MM.1S (cell line): ENCODE measurements at regions not wholly inside any gene's neighbourhood (a gene's known extent, or its start where the extent isn't known, plus 50 kb on each side); places are given as distances from the start of the nearest gene placed in this dataset.

Source experiments
- DNase-seq: peaks from one replicate; pipeline ENCODE4 v3.0.0-alpha.2; 2015
- H2AFZ ChIP-seq: fragments of 300-600 bp; sonication (generic); 2 replicates; pipeline ENCODE4 v1.6.0; 2016; ENCODE audit warnings: antibody characterized with exemption, low read length
- H3F3A ChIP-seq: fragments of 300-600 bp; sonication (generic); 2 replicates; pipeline ENCODE4 v1.6.1; 2016; ENCODE audit warnings: mild to moderate bottlenecking, antibody characterized with exemption, low read length, moderate library complexity, mixed read lengths; ENCODE audit not compliant: insufficient read depth
- H3K27ac ChIP-seq: fragments of 300-600 bp; sonication (generic); 2 replicates; pipeline ENCODE4 v1.5.1; 2016; ENCODE audit warnings: mild to moderate bottlenecking, low read length
- H3K27me3 ChIP-seq: fragments of 300-600 bp; sonication (generic); replicated peaks from 2 replicates; pipeline ENCODE4 v1.6.0; 2016; ENCODE audit warnings: low read length; ENCODE audit not compliant: insufficient read depth
- H3K36me3 ChIP-seq: fragments of 300-600 bp; sonication (generic); replicated peaks from 2 replicates; pipeline ENCODE4 v1.6.1; 2016; ENCODE audit warnings: mild to moderate bottlenecking, low read length, mixed read lengths; ENCODE audit not compliant: insufficient read depth
- H3K4me1 ChIP-seq: fragments of 300-600 bp; sonication (generic); 2 replicates; pipeline ENCODE4 v1.6.1; 2016; ENCODE audit warnings: low read length, mixed read lengths
- H3K4me2 ChIP-seq: fragments of 300-600 bp; sonication (generic); 2 replicates; pipeline ENCODE4 v1.6.0; 2016; ENCODE audit warnings: low read depth, low read length
- H3K4me3 ChIP-seq: fragments of 300-600 bp; sonication (generic); 2 replicates; pipeline ENCODE4 v1.5.1; 2016; ENCODE audit warnings: low read length, mixed read lengths
- H3K79me2 ChIP-seq: fragments of 300-600 bp; sonication (generic); 2 replicates; pipeline ENCODE4 v1.6.1; 2016; ENCODE audit warnings: mixed run types, low read length, mixed read lengths
- H3K9ac ChIP-seq: fragments of 300-600 bp; sonication (generic); 2 replicates; pipeline ENCODE4 v1.6.1; 2016; ENCODE audit warnings: low read length, mixed read lengths
- H3K9me2 ChIP-seq: fragments of 300-600 bp; sonication (generic); replicated peaks from 2 replicates; pipeline ENCODE4 v1.6.1; 2016; ENCODE audit warnings: mild to moderate bottlenecking, low read length, mixed read lengths; ENCODE audit not compliant: insufficient read depth
- H3K9me3 ChIP-seq: fragments of 300-600 bp; sonication (generic); replicated peaks from 2 replicates; pipeline ENCODE4 v1.6.1; 2016; ENCODE audit warnings: mild to moderate bottlenecking, low read length, mixed read lengths; ENCODE audit not compliant: insufficient read depth
- H4K20me1 ChIP-seq: fragments of 300-600 bp; sonication (generic); 2 replicates; pipeline ENCODE4 v1.6.1; 2016; ENCODE audit warnings: mild to moderate bottlenecking, low read length, moderate library complexity, mixed read lengths; ENCODE audit not compliant: insufficient read depth
- CTCF ChIP-seq: fragments of 300-600 bp; sonication (generic); IDR thresholded peaks from 2 replicates; pipeline ENCODE4 v1.5.1; 2016; ENCODE audit warnings: antibody characterized with exemption, low read length, mixed read lengths
- EZH2 ChIP-seq: fragments of 300-600 bp; sonication (generic); optimal IDR thresholded peaks from 2 replicates; pipeline ENCODE3; 2017; ENCODE audit warnings: low read depth, mild to moderate bottlenecking, antibody characterized with exemption, low read length, mixed read lengths
- EZH2phosphoT487 ChIP-seq: fragments of 300-600 bp; sonication (generic); IDR thresholded peaks from 2 replicates; pipeline ENCODE4 v1.6.1; 2018; ENCODE audit warnings: antibody characterized with exemption, low read length

- Histone ChIP-seq H3K4me3 (no peak overlapping the region), H3F3A (no peaks in the 10 kb centered on the region), H3K9me2 (no peaks in the 10 kb centered on the region), H3K4me1 (no peaks in the 10 kb centered on the region), H3K9me3 (no peaks in the 10 kb centered on the region), H3K36me3 (no peaks in the 10 kb centered on the region), H4K20me1 (no peaks in the 10 kb centered on the region), H3K27me3 (no peaks in the 10 kb centered on the region), H2AFZ (no peak overlapping the region), H3K9ac (no peak overlapping the region), H3K79me2 (no peaks in the 10 kb centered on the region), H3K27ac (no peak overlapping the region), H3K4me2 (no peak overlapping the region)
- no peak for TF ChIP-seq EZH2
- no peak for TF ChIP-seq EZH2phosphoT487
- TF ChIP-seq CTCF: no peak
- DNase-seq: no peak
These were observed 121.0 kb upstream of the PARD3 start for GRCh38 chr10:34936061-34936460.

- TF ChIP-seq CTCF (no peak), EZH2phosphoT487 (no peak), EZH2 (no peak)
- Histone ChIP-seq H3K9me2 (no peaks in the 10 kb centered on the region), H3K27me3 (no peaks in the 10 kb centered on the region)
These were observed 118.6 kb upstream of the PARD3 start for GRCh38 chr10:34933676-34934075.

GRCh38 chr10:34932235-34932634 is 117.1 kb upstream of the PARD3 start:
- H3K27ac ChIP-seq: no peak overlapping the region
- no peaks in the 10 kb centered on the region for H3K4me1 ChIP-seq
- H3K9ac ChIP-seq: no peak overlapping the region
- no peak overlapping the region for H3K4me3 ChIP-seq
- H2AFZ ChIP-seq: no peak overlapping the region
- no peaks in the 10 kb centered on the region for H3K79me2 ChIP-seq
- H3K36me3 ChIP-seq: no peaks in the 10 kb centered on the region
- DNase-seq: no peak
- no peaks in the 10 kb centered on the region for H3K9me3 ChIP-seq
- no peaks in the 10 kb centered on the region for H3K9me2 ChIP-seq
- no peaks in the 10 kb centered on the region for H3F3A ChIP-seq
- H3K4me2 ChIP-seq: no peak overlapping the region
- no peaks in the 10 kb centered on the region for H3K27me3 ChIP-seq
- TF ChIP-seq EZH2 (no peak), EZH2phosphoT487 (no peak)
- no peaks in the 10 kb centered on the region for H4K20me1 ChIP-seq

More at GRCh38 chr10:34933676-34934075, 118.6 kb upstream of the PARD3 start:
- Histone ChIP-seq H3K27ac (no peak overlapping the region), H4K20me1 (no peaks in the 10 kb centered on the region), H3K4me1 (no peaks in the 10 kb centered on the region), H3K4me2 (no peak overlapping the region), H3K79me2 (no peaks in the 10 kb centered on the region), H2AFZ (no peak overlapping the region), H3F3A (no peaks in the 10 kb centered on the region), H3K9ac (no peak overlapping the region), H3K36me3 (no peaks in the 10 kb centered on the region), H3K4me3 (no peak overlapping the region), H3K9me3 (no peaks in the 10 kb centered on the region)
- no peak for DNase-seq

- Histone ChIP-seq H3K79me2 (no peaks in the 10 kb centered on the region), H3K4me1 (no peaks in the 10 kb centered on the region), H3K27ac (no peak overlapping the region), H3K4me3 (no peak overlapping the region), H3K9me3 (no peaks in the 10 kb centered on the region), H3K36me3 (no peaks in the 10 kb centered on the region), H2AFZ (no peak overlapping the region), H3K27me3 (no peaks in the 10 kb centered on the region), H3F3A (no peaks in the 10 kb centered on the region), H4K20me1 (no peaks in the 10 kb centered on the region), H3K9me2 (no peaks in the 10 kb centered on the region), H3K9ac (no peak overlapping the region), H3K4me2 (no peak overlapping the region)
- DNase-seq: no peak
- TF ChIP-seq CTCF (no peak), EZH2 (no peak), EZH2phosphoT487 (no peak)
These were observed 116.1 kb upstream of the PARD3 start for GRCh38 chr10:34931216-34931615.
